ENCODE measurements at regions not wholly inside any gene's neighbourhood (a gene's known extent, or its start where the extent isn't known, plus 50 kb on each side); places are given as distances from the start of the nearest gene placed in this dataset.

DNA sequence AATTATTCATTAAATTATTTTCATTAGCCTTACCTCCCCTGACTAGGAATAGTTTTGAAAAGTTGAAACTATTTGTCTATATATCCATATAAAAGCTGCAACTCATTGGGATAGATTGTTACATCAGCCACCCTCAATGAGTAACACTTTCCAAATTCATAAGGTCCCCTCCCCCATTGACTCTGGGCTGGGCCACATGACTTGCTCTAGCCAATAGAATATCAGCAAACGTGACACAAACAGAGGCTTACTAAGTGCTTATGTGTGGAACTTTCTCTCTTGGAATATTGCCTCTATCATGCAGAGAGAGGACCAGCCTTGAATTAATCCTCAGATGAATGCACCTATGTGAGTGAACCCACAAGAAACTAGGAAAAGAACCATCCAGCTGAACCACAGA, 213.7 kb downstream of the CCDC59 start:
- CTCF ChIA-PET = no interaction called here
- POLR2A ChIA-PET = no interaction called here
- no peak for DNase-seq
- intact Hi-C loops (cut with micrococcal nuclease) = no loop called here
- Mint-ChIP-seq H3K27me3 (no peaks in the 10 kb centered on the region), H3K9me3 (peaks cover 2% of the 10 kb centered on the region), H3K4me1 (ENCODE audit: low read depth) (no peaks in the 10 kb centered on the region), H3K4me3 (no peak overlapping the region), H3K36me3 (no peaks in the 10 kb centered on the region), H3K27ac (no peak overlapping the region)

DNA sequence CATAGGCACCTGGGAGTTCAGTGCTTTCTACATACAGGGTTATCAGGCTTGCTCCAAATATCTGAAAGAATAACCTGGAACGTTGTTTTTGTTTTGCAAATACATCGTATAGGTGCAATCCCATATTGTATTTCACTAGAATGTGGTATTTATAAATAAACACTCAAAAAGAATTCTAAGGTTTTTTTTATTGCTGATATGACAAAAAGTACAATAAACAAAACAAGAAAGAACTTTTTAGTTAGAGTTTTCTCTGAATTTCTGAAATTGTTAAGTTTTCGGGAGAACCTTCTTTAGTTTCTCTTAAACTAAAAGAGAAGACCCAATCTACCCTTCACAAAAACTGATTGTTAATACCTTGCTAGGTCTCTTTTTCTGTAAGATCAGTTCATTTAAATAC, 225.8 kb downstream of the CCDC59 start:
- H3K4me1 Mint-ChIP-seq (ENCODE audit: low read depth) = no peaks in the 10 kb centered on the region
- intact Hi-C loops (cut with micrococcal nuclease) = no loop called here
- POLR2A ChIA-PET = no interaction called here
- H3K27ac Mint-ChIP-seq = no peak overlapping the region
- CTCF ChIA-PET = no interaction called here
- H3K4me3 Mint-ChIP-seq = no peak overlapping the region
- peaks cover 5% of the 10 kb centered on the region for H3K9me3 Mint-ChIP-seq
- no peak for DNase-seq
- H3K27me3 Mint-ChIP-seq = no peaks in the 10 kb centered on the region
- no peaks in the 10 kb centered on the region for H3K36me3 Mint-ChIP-seq

DNA sequence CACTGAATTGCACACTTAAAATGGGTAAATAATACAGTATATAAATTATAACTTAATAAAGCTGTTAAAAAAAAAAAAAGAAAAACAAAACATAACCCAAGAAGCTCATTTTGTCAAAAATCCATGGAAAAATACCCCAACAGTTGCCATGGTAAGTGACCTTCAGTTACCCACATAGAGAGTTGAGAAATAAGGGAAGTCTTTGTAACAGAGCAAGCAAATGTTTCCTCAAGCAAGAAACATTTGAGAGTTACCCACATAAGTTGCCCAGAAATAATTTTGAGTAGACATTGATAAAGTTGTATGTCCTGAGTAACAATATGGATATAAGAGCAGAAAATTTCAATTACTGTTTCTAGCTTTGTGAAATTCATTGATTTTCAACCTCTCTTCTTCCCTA, 227.4 kb downstream of the CCDC59 start:
- POLR2A ChIA-PET = no interaction called here
- Mint-ChIP-seq H3K27me3 (no peaks in the 10 kb centered on the region), H3K36me3 (no peaks in the 10 kb centered on the region), H3K4me1 (ENCODE audit: low read depth) (no peaks in the 10 kb centered on the region), H3K9me3 (no peaks in the 10 kb centered on the region), H3K27ac (no peak overlapping the region), H3K4me3 (no peak overlapping the region)
- no peak for DNase-seq
- CTCF ChIA-PET = no interaction called here
- intact Hi-C loops (cut with micrococcal nuclease) = no loop called here

DNA sequence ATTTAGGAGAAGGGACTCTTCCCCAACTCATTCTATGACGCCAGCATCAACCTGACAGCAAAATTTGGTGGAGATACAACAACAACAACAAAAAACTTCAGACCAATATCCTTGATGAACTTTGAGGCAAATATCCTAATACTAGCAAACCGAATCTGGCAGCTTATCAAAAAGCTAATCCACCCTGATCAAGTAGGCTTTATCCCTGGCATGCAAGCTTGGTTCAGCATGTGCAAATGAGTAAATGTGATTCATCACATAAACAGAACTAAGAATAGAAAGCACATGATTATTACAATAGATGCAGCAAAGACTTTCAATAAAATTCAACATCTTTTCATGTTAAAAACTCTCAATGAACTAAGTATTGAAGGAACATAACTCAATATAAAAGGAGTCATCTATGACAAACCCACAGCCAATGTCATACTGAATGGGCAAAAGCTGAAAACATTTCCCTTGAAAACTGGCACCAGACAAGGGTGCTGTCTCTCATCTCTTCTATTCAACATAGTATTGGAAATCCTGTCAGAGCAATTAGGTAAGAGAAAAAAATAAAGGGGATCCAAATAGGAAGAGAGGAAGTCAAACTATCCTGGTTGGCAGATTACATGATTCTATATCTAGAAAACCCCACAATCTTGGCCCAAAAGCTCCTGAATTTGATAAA, 233.3 kb downstream of the CCDC59 start:
- Mint-ChIP-seq H3K4me3 (no peak overlapping the region), H3K36me3 (no peaks in the 10 kb centered on the region), H3K27me3 (no peaks in the 10 kb centered on the region), H3K9me3 (no peaks in the 10 kb centered on the region), H3K4me1 (ENCODE audit: low read depth) (no peaks in the 10 kb centered on the region), H3K27ac (no peak overlapping the region)
- DNase-seq = no peak
- ChIA-PET CTCF (no interaction called here), POLR2A (no interaction called here)
- intact Hi-C loops (cut with micrococcal nuclease) = no loop called here

DNA sequence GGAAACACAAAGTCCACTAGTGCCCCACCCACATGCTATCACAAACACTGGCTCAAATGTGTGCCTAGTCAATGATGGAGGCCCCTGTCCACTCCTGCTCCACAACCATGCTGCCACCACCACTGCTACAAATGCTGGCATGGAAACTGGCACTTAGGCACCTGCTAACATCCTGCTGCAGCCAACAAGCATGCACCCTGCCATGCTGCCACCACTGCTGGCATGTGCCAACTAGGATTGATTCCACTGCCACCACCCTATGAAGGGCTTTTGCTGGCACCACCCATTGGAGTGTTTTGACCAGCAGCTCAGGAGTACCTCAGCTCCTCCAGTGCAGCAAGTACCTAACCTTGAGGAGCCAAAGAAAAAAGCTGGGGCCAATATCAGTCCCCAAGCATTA, 236.6 kb downstream of the CCDC59 start:
- DNase-seq = no peak
- ChIA-PET POLR2A (no interaction called here), CTCF (no interaction called here)
- no peak overlapping the region for H3K4me3 Mint-ChIP-seq
- no peaks in the 10 kb centered on the region for H3K27me3 Mint-ChIP-seq
- no peaks in the 10 kb centered on the region for H3K9me3 Mint-ChIP-seq
- H3K27ac Mint-ChIP-seq = no peak overlapping the region
- intact Hi-C loops (cut with micrococcal nuclease) = no loop called here
- no peaks in the 10 kb centered on the region for H3K36me3 Mint-ChIP-seq
- H3K4me1 Mint-ChIP-seq (ENCODE audit: low read depth) = no peaks in the 10 kb centered on the region

DNA sequence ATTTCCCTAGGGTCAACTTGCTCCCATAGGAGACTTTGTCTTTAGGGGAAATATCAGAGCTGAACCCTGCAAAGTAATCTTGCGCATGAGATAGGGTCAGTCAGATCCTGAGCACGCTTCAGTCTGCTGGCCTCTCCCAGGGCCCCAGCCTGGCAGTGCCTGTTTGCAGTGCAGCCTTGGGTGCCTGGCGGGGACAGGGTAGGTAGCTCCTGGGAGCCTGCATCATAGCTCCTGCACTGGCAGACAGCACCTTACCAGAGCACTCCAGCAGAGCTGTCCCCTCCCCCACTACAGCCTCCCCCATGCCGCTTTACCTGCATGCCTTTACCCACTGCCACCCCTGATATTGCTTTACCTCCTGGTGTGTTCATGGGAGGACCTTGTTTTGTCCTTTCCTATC, 237.3 kb downstream of the CCDC59 start:
- POLR2A ChIA-PET = no interaction called here
- H3K36me3 Mint-ChIP-seq = no peaks in the 10 kb centered on the region
- intact Hi-C loops (cut with micrococcal nuclease) = no loop called here
- no peak for DNase-seq
- no peaks in the 10 kb centered on the region for H3K4me1 Mint-ChIP-seq (ENCODE audit: low read depth)
- no peak overlapping the region for H3K27ac Mint-ChIP-seq
- no peaks in the 10 kb centered on the region for H3K27me3 Mint-ChIP-seq
- no peak overlapping the region for H3K4me3 Mint-ChIP-seq
- CTCF ChIA-PET = no interaction called here
- H3K9me3 Mint-ChIP-seq = no peaks in the 10 kb centered on the region

DNA sequence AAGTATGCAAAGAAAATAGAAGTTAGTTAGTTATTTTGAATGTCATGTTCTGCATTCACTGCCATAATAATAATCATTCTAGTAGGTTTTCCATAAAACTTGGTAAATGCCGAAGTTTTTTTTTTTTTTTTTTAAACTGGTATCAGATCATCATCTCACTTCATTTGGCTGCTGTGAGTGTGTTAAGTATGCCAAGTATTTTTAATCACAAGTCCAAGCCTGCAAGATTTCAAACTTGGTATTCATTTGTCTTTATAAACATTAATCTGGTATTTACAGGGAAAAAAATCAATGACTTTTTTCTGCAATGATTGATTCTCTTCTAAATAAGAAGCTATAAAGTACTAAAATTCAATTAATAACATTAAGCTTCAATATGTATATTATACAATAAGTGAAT, 248.9 kb downstream of the CCDC59 start:
- POLR2A ChIA-PET = no interaction called here
- no peak overlapping the region for H3K27ac Mint-ChIP-seq
- H3K9me3 Mint-ChIP-seq = no peaks in the 10 kb centered on the region

DNA sequence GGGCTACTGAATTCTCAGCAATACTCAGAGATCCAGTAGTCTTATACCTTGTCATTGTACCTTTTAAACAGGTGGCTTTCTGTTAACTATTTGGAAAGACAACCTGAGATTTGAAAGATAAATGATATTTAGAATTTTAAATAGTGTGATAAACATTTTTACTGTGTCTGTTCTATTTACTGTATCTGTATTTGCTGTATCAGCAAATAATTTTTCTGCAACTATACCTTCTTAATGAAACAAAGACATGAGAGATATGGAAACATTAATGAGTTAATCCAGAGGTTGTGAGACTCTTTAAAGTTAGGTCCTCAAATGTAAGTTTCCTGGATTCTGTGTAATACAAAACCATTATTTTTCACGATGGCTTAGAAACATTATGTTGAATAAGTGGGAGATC, 249.6 kb downstream of the CCDC59 start:
- H3K36me3 Mint-ChIP-seq = no peaks in the 10 kb centered on the region
- H3K4me3 Mint-ChIP-seq = no peak overlapping the region
- no peak overlapping the region for H3K27ac Mint-ChIP-seq
- intact Hi-C loops (cut with micrococcal nuclease) = no loop called here
- CTCF ChIA-PET = no interaction called here
- H3K9me3 Mint-ChIP-seq = no peaks in the 10 kb centered on the region
- no peak for DNase-seq
- POLR2A ChIA-PET = no interaction called here
- H3K27me3 Mint-ChIP-seq = no peaks in the 10 kb centered on the region
- H3K4me1 Mint-ChIP-seq (ENCODE audit: low read depth) = no peaks in the 10 kb centered on the region

More for the DNA sequence above, 248.9 kb downstream of the CCDC59 start:
- Mint-ChIP-seq H3K4me1 (ENCODE audit: low read depth) (no peaks in the 10 kb centered on the region), H3K36me3 (no peaks in the 10 kb centered on the region), H3K4me3 (no peak overlapping the region), H3K27me3 (no peaks in the 10 kb centered on the region)
- DNase-seq = no peak
- CTCF ChIA-PET = no interaction called here
- intact Hi-C loops (cut with micrococcal nuclease) = no loop called here

DNA sequence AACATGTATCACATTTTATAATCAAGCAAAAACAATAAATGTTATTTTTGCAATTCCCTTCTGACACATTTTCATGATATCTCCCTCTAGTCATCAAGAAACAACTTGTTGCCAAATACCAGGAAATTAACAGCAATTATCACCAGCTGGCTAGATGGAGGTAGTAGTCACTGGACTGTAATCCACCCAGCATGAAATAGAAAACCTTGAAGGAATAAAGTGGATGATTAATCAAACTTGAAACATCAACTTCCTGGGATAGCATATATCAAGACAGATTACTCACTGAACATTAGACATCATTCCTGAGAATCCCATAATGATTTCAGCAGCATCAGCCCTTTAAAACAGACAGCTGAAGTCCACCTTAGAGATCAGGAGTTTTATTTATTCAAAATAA, 259.0 kb downstream of the CCDC59 start:
- Mint-ChIP-seq H3K4me1 (ENCODE audit: low read depth) (no peaks in the 10 kb centered on the region), H3K36me3 (no peaks in the 10 kb centered on the region), H3K27me3 (no peaks in the 10 kb centered on the region), H3K4me3 (no peak overlapping the region), H3K9me3 (no peaks in the 10 kb centered on the region), H3K27ac (no peak overlapping the region)
- ChIA-PET POLR2A (no interaction called here), CTCF (no interaction called here)
- intact Hi-C loops (cut with micrococcal nuclease) = no loop called here
- no peak for DNase-seq

DNA sequence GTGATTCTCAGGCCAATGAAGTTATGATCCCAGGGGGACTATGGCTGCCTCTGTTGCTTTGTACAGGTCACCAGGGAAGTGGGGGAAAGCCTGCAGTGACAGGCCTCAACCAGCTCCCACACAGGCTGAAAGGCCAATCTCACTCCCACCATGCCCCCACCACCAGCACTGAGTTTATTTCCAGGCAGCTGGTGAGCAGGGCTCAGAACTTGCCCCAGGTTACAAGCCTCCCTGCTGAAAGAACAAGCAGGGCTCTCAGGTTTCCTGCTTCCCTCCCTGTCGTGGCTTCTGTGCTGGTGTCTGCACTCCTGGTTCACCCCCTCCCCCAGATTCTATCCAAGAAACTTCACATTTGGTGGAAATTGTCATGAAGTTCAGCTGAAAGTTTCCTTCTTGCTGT, 260.3 kb downstream of the CCDC59 start:
- ChIA-PET POLR2A (no interaction called here), CTCF (no interaction called here)
- Mint-ChIP-seq H3K27me3 (no peaks in the 10 kb centered on the region), H3K9me3 (no peaks in the 10 kb centered on the region), H3K4me3 (no peak overlapping the region), H3K4me1 (ENCODE audit: low read depth) (no peaks in the 10 kb centered on the region), H3K27ac (no peak overlapping the region), H3K36me3 (no peaks in the 10 kb centered on the region)
- no peak for DNase-seq
- intact Hi-C loops (cut with micrococcal nuclease) = no loop called here

DNA sequence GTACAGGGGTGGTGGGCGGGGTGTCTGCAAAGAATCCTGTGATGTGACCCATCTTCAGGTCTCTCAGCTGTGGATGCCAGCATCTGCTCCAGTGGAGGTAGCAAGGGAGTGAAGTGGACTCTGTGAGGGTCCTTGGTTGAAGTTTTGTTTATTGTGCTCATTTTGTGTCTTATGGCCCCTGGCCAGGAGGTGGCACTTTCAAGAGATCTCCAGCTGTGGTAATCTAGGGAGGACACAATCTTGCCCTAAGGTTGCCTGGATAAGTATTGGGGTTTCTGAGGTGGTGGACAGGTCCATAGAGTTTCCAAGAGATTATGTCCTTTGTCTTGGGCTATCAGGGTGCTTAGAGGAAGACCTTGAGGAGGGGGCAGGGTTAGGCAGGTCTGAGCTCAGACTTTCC, 260.7 kb downstream of the CCDC59 start:
- no peak for DNase-seq
- H3K9me3 Mint-ChIP-seq = no peaks in the 10 kb centered on the region
- no peaks in the 10 kb centered on the region for H3K36me3 Mint-ChIP-seq
- H3K4me1 Mint-ChIP-seq (ENCODE audit: low read depth) = no peaks in the 10 kb centered on the region
- POLR2A ChIA-PET = no interaction called here
- no peak overlapping the region for H3K4me3 Mint-ChIP-seq
- CTCF ChIA-PET = no interaction called here
- no peak overlapping the region for H3K27ac Mint-ChIP-seq
- intact Hi-C loops (cut with micrococcal nuclease) = no loop called here
- no peaks in the 10 kb centered on the region for H3K27me3 Mint-ChIP-seq

DNA sequence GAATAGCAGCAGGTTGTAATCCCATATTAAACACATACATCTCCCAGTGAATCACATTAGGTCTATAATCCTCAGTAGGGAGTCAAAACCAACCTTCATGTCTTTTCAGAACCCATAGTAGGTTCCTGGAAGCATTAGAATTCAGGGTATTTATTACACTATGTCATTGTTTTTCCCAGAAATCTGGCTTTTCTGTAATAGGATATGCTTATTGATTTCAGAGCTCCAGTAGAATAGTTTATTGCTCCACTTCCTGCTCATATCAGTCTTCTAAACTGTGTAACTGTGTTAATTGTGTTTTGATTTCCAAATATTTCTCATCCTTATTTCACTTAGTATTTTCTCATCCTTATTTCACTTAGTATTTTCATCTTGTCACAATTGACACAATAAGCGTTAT, 268.0 kb downstream of the CCDC59 start:
- H3K4me3 Mint-ChIP-seq = no peak overlapping the region
- no peak for DNase-seq
- no peak overlapping the region for H3K27ac Mint-ChIP-seq
- no peaks in the 10 kb centered on the region for H3K36me3 Mint-ChIP-seq
- no peaks in the 10 kb centered on the region for H3K27me3 Mint-ChIP-seq
- H3K4me1 Mint-ChIP-seq (ENCODE audit: low read depth) = no peaks in the 10 kb centered on the region
- POLR2A ChIA-PET = no interaction called here
- intact Hi-C loops (cut with micrococcal nuclease) = no loop called here
- CTCF ChIA-PET = no interaction called here
- H3K9me3 Mint-ChIP-seq = peaks cover 3% of the 10 kb centered on the region

DNA sequence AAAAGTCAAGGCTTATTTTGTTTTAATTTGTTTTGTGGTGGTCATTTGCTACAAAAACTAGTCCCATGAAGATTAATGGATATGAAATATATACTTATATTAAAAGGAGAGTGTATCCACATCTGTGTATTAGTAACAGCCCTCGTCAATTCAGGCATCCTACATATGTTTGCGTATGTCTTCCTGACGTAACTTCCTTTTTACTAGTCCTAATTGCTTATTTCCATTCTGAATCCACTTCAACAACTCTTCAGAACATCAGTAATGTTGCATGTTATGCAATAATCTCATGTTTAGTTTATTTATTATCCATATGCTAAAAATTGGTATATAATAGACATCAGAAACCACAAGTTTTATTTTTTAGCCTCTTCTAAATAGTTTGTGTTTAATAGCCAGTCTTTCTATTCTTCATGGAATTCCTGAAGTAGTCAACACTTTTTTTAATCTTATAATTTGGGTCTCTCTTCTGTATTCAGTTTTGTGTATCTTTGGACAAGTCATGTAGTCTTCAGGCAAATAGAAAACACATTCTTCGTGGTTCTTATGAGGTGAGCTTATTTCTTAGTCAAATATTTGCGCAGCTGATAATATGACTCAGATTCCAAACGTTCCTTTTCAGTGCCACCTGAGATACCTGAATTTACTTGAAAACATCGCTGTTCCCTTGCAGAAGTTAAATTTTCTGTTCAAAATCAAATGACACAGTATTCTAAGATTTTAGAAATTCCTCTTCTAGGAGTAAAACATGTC, 268.6 kb downstream of the CCDC59 start:
- ChIA-PET CTCF (no interaction called here), POLR2A (no interaction called here)
- intact Hi-C loops (cut with micrococcal nuclease) = no loop called here
- H3K9me3 Mint-ChIP-seq = peaks cover 8% of the 10 kb centered on the region
- no peaks in the 10 kb centered on the region for H3K36me3 Mint-ChIP-seq
- H3K27me3 Mint-ChIP-seq = no peaks in the 10 kb centered on the region
- DNase-seq = no peak
- H3K27ac Mint-ChIP-seq = no peak overlapping the region
- H3K4me1 Mint-ChIP-seq (ENCODE audit: low read depth) = no peaks in the 10 kb centered on the region
- no peak overlapping the region for H3K4me3 Mint-ChIP-seq

Data from activated CD4-positive, alpha-beta memory T cell treated with anti-CD3 and anti-CD28 coated beads for 36 hours (primary cell).